ENCODE measurements at regions not wholly inside any gene's neighbourhood (a gene's known extent, or its start where the extent isn't known, plus 50 kb on each side); places are given as distances from the start of the nearest gene placed in this dataset.

- peak; percentile 75 for ATAC-seq
- intact Hi-C loops (cut with DNase I) = no loop called here
- no peak for DNase-seq (ENCODE audit: missing footprints)
Observed at GRCh38 chr2:18704276-18704675, 114.9 kb upstream of the NT5C1B start.

- ATAC-seq (peak; percentile 33), DNase-seq (ENCODE audit: missing footprints) (no peak)
- intact Hi-C loops (cut with DNase I) = no loop called here
Observed at GRCh38 chr2:18703555-18703954, 114.2 kb upstream of the NT5C1B start.

GRCh38 chr2:18701981-18702380 lies 112.6 kb upstream of the NT5C1B start:
- ATAC-seq (no peak), DNase-seq (ENCODE audit: missing footprints) (no peak)
- intact Hi-C loops (cut with DNase I) = no loop called here

- intact Hi-C loops (cut with DNase I) = no loop called here
- no peak for DNase-seq (ENCODE audit: missing footprints)
- ATAC-seq = no peak
Observed at GRCh38 chr2:18701546-18701945, 112.2 kb upstream of the NT5C1B start.

GRCh38 chr2:18690342-18690741 lies 101.0 kb upstream of the NT5C1B start:
- intact Hi-C loops (cut with DNase I) = no loop called here
- DNase-seq (ENCODE audit: missing footprints) (no peak), ATAC-seq (no peak)

GRCh38 chr2:18684206-18685038 lies 95.1 kb upstream of the NT5C1B start:
- intact Hi-C loops (cut with DNase I) = no loop called here
- DNase-seq (ENCODE audit: missing footprints) (no peak), ATAC-seq (no peak)

- ATAC-seq = no peak
Observed at GRCh38 chr2:18682681-18683080, 93.3 kb upstream of the NT5C1B start.

GRCh38 chr2:18677280-18677679 lies 87.9 kb upstream of the NT5C1B start:
- no peak for ATAC-seq
- no peak for DNase-seq (ENCODE audit: missing footprints)
- intact Hi-C loops (cut with DNase I) = no loop called here

More at GRCh38 chr2:18682681-18683080, 93.3 kb upstream of the NT5C1B start:
- intact Hi-C loops (cut with DNase I) = no loop called here
- DNase-seq (ENCODE audit: missing footprints) = no peak

- intact Hi-C loops (cut with DNase I) = no loop called here
- DNase-seq (ENCODE audit: missing footprints) = no peak
- ATAC-seq = no peak
Observed at GRCh38 chr2:18674309-18674708, 84.9 kb upstream of the NT5C1B start.

- ATAC-seq (no peak), DNase-seq (ENCODE audit: missing footprints) (no peak)
- intact Hi-C loops (cut with DNase I) = no loop called here
Observed at GRCh38 chr2:18671363-18671762, 82.0 kb upstream of the NT5C1B start.

GRCh38 chr2:18668221-18668620 lies 78.9 kb upstream of the NT5C1B start:
- no peak for DNase-seq (ENCODE audit: missing footprints)
- ATAC-seq = no peak
- intact Hi-C loops (cut with DNase I) = no loop called here

GRCh38 chr2:18664421-18664820 lies 75.1 kb upstream of the NT5C1B start:
- ATAC-seq (no peak), DNase-seq (ENCODE audit: missing footprints) (no peak)
- intact Hi-C loops (cut with DNase I) = no loop called here

GRCh38 chr2:18663861-18664260 lies 74.5 kb upstream of the NT5C1B start:
- ATAC-seq (no peak), DNase-seq (ENCODE audit: missing footprints) (no peak)
- intact Hi-C loops (cut with DNase I) = no loop called here

- DNase-seq (ENCODE audit: missing footprints) (no peak), ATAC-seq (no peak)
- intact Hi-C loops (cut with DNase I) = no loop called here
Observed at GRCh38 chr2:18662689-18663088, 73.3 kb upstream of the NT5C1B start.

- no peak for DNase-seq (ENCODE audit: missing footprints)
- intact Hi-C loops (cut with DNase I) = no loop called here
Observed at GRCh38 chr2:18659915-18660314, 70.5 kb upstream of the NT5C1B start.

GRCh38 chr2:18656048-18656447 lies 66.7 kb upstream of the NT5C1B start:
- intact Hi-C loops (cut with DNase I) = no loop called here
- DNase-seq (ENCODE audit: missing footprints) = no peak
- ATAC-seq = no peak

More at GRCh38 chr2:18659915-18660314, 70.5 kb upstream of the NT5C1B start:
- no peak for ATAC-seq

GRCh38 chr2:18651842-18652774 lies 62.7 kb upstream of the NT5C1B start:
- DNase-seq (ENCODE audit: missing footprints) = no peak
- intact Hi-C loops (cut with DNase I) = no loop called here
- ATAC-seq = no peak

GRCh38 chr2:18650221-18650620 lies 60.9 kb upstream of the NT5C1B start:
- intact Hi-C loops (cut with DNase I) = no loop called here
- ATAC-seq (no peak), DNase-seq (ENCODE audit: missing footprints) (no peak)

GRCh38 chr2:18649502-18650135 lies 60.2 kb upstream of the NT5C1B start:
- no peak for ATAC-seq
- intact Hi-C loops (cut with DNase I) = no loop called here
- no peak for DNase-seq (ENCODE audit: missing footprints)

All from Right ventricle myocardium inferior (tissue), 1 donor.